H1 (cell line): ENCODE measurements at regions not wholly inside any gene's neighbourhood (a gene's known extent, or its start where the extent isn't known, plus 50 kb on each side); places are given as distances from the start of the nearest gene placed in this dataset.
A peak's percentile ranks its signal among the peaks of the same experiment; 100 is the strongest.

Experiments used
- CTCF ChIA-PET: fragments of 300-600 bp; sonication (Branson Sonifier 250); formaldehyde crosslinking; loops from one replicate; lab custom pipeline; 2021; ENCODE audit not compliant: partially characterized antibody; lab: Charles Lee
- POLR2A ChIA-PET: fragments of 300-600 bp; sonication (Branson Sonifier 250); formaldehyde crosslinking; loops from one replicate; lab custom pipeline; 2021; ENCODE audit warnings: inconsistent platforms; ENCODE audit not compliant: partially characterized antibody; lab: Charles Lee
- DNase-seq, 2 experiments: peaks; one replicate each; pipeline versions ENCODE4 v3.0.0 to v3.0.0-alpha.2; 2010 to 2022; ENCODE audit warnings: low spot score in 2 of 2, low read depth in 1 of 2, mixed read lengths in 1 of 2
- FAIRE-seq: peaks from 2 replicates; lab custom pipeline; 2011; peaks lifted over from hg19 to GRCh38; lab: Jason Lieb, UNC
- H2AFZ ChIP-seq: 2 replicates; pipeline ENCODE4 v1.8.1; 2012; ENCODE audit warnings: low read length, inconsistent platforms
- H2AK5ac ChIP-seq: 2 replicates; pipeline ENCODE4 v1.6.1; 2013; ENCODE audit warnings: low read depth, low read length
- H2BK120ac ChIP-seq: replicated peaks from 2 replicates; pipeline ENCODE3; 2013; ENCODE audit warnings: low read depth, low read length, inconsistent platforms
- H2BK12ac ChIP-seq: 2 replicates; pipeline ENCODE4 v1.6.1; 2013; ENCODE audit warnings: low read depth, low read length
- H2BK15ac ChIP-seq: 2 replicates; pipeline ENCODE4 v1.6.1; 2013; ENCODE audit warnings: low read length
- H2BK20ac ChIP-seq: 2 replicates; pipeline ENCODE4 v1.6.1; 2013; ENCODE audit warnings: low read length
- H2BK5ac ChIP-seq: 2 replicates; pipeline ENCODE4 v1.6.1; 2013; ENCODE audit warnings: low read depth, low read length
- H3K14ac ChIP-seq: 2 replicates; pipeline ENCODE4 v1.6.1; 2013; ENCODE audit warnings: inconsistent platforms; ENCODE audit not compliant: insufficient read length
- H3K18ac ChIP-seq: 2 replicates; pipeline ENCODE4 v1.6.1; 2013; ENCODE audit warnings: low read length; ENCODE audit errors: extremely low read depth
- H3K23ac ChIP-seq: 2 replicates; pipeline ENCODE4 v1.6.1; 2013; ENCODE audit warnings: inconsistent platforms; ENCODE audit not compliant: insufficient read length
- H3K23me2 ChIP-seq: 2 replicates; pipeline ENCODE4 v1.6.1; 2013; ENCODE audit warnings: low read depth, low read length
- H3K27ac ChIP-seq: 2 replicates; pipeline ENCODE4 v1.6.1; 2011; ENCODE audit warnings: low read depth, low read length, inconsistent platforms
- H3K27me3 ChIP-seq, 4 experiments: replicated peaks in 1 of 4; 1 replicate in 1 of 4; 2 replicates in 3 of 4; pipeline versions ENCODE4 v1.6.1 to v1.8.1; 2011 to 2013; ENCODE audit warnings: low read length in 3 of 4, mild to moderate bottlenecking in 3 of 4, inconsistent platforms in 2 of 4, mixed read lengths in 2 of 4, moderate library complexity in 1 of 4; ENCODE audit not compliant: control insufficient read depth in 3 of 4, insufficient read depth in 3 of 4; ENCODE audit errors: extremely low read depth in 1 of 4
- H3K36me3 ChIP-seq, 4 experiments: 2 replicates each; pipeline versions ENCODE4 v1.6.1 to v1.8.1; 2011 to 2013; ENCODE audit warnings: mild to moderate bottlenecking in 4 of 4, low read length in 3 of 4, moderate library complexity in 2 of 4, control low read depth in 1 of 4, inconsistent platforms in 1 of 4; ENCODE audit not compliant: insufficient read depth in 4 of 4, control insufficient read depth in 2 of 4
- H3K4ac ChIP-seq: replicated peaks from 2 replicates; pipeline ENCODE3; 2013; ENCODE audit warnings: low read length, low read depth, mixed read lengths, inconsistent platforms; ENCODE audit not compliant: insufficient read length
- H3K4me1 ChIP-seq, 4 experiments: replicated peaks in 1 of 4; 1 replicate in 1 of 4; 2 replicates in 3 of 4; pipeline versions ENCODE4 v1.6.1 to v1.8.1; 2011 to 2013; ENCODE audit warnings: low read length in 3 of 4, inconsistent platforms in 2 of 4, mixed read lengths in 1 of 4; ENCODE audit not compliant: insufficient read depth in 4 of 4, control insufficient read depth in 3 of 4
- H3K4me2 ChIP-seq, 2 experiments: 2 replicates each; pipeline versions ENCODE4 v1.6.1 to v1.8.1; 2011 to 2013; ENCODE audit warnings: low read depth in 2 of 2, low read length in 2 of 2, control low read depth in 1 of 2, inconsistent platforms in 1 of 2, mild to moderate bottlenecking in 1 of 2; ENCODE audit not compliant: insufficient read depth in 1 of 2
- H3K4me3 ChIP-seq, 4 experiments: fragments of 200-600, 300-600 bp in 1 of 4; sonication (generic), shearing (Covaris generic), sonication (Bioruptor Twin) in 1 of 4; 2 replicates each; pipeline versions ENCODE4 v1.5.1 to v1.8.1; 2011 to 2016; ENCODE audit warnings: low read length in 4 of 4, low read depth in 3 of 4, control low read depth in 2 of 4, inconsistent platforms in 2 of 4, mild to moderate bottlenecking in 2 of 4, mixed read lengths in 1 of 4, moderate library complexity in 1 of 4; ENCODE audit not compliant: insufficient read depth in 2 of 4; ENCODE audit errors: extremely low read depth in 1 of 4
- H3K56ac ChIP-seq: replicated peaks from 2 replicates; pipeline ENCODE3; 2013; ENCODE audit warnings: low read depth, mild to moderate bottlenecking, mixed read lengths, low read length, inconsistent platforms; ENCODE audit not compliant: insufficient read length
- H3K79me1 ChIP-seq: 2 replicates; pipeline ENCODE4 v1.6.1; 2013; ENCODE audit warnings: low read depth, low read length, control low read depth
- H3K79me2 ChIP-seq, 2 experiments: 2 replicates each; pipeline versions ENCODE4 v1.6.1 to v1.8.1; 2012 to 2013; ENCODE audit warnings: low read length in 2 of 2, mild to moderate bottlenecking in 2 of 2, inconsistent platforms in 1 of 2; ENCODE audit not compliant: insufficient read depth in 2 of 2, control insufficient read depth in 1 of 2
- H3K9ac ChIP-seq, 4 experiments: replicated peaks in 1 of 4; 1 replicate in 1 of 4; 2 replicates in 3 of 4; pipeline versions ENCODE4 v1.6.1 to v1.8.1; 2011 to 2013; ENCODE audit warnings: low read depth in 3 of 4, low read length in 3 of 4, control low read depth in 2 of 4, mild to moderate bottlenecking in 2 of 4, moderate library complexity in 2 of 4, inconsistent platforms in 1 of 4; ENCODE audit errors: extremely low read depth in 1 of 4
- H3K9me3 ChIP-seq, 2 experiments: 2 replicates each; pipeline versions ENCODE4 v1.6.1 to v1.8.1; 2012 to 2013; ENCODE audit warnings: mild to moderate bottlenecking in 2 of 2, moderate library complexity in 2 of 2, control low read depth in 1 of 2, inconsistent platforms in 1 of 2, low read depth in 1 of 2, low read length in 1 of 2, mixed read lengths in 1 of 2; ENCODE audit not compliant: insufficient read depth in 2 of 2
- H4K20me1 ChIP-seq, 2 experiments: replicated peaks in 1 of 2; 2 replicates each; pipeline versions ENCODE3 to v1.8.1; 2011 to 2013; ENCODE audit warnings: inconsistent platforms in 2 of 2, low read length in 2 of 2, mild to moderate bottlenecking in 1 of 2; ENCODE audit not compliant: insufficient read depth in 2 of 2, control insufficient read depth in 1 of 2
- H4K5ac ChIP-seq: 2 replicates; pipeline ENCODE4 v1.6.1; 2013; ENCODE audit warnings: low read length, low read depth, mixed read lengths, inconsistent platforms; ENCODE audit not compliant: insufficient read length
- H4K8ac ChIP-seq: 2 replicates; pipeline ENCODE4 v1.8.0; 2013; ENCODE audit warnings: mild to moderate bottlenecking, moderate library complexity, low read length, inconsistent platforms; ENCODE audit not compliant: insufficient read depth; ENCODE audit errors: extremely low read depth
- H4K91ac ChIP-seq: replicated peaks from 2 replicates; pipeline ENCODE3; 2013; ENCODE audit warnings: low read length, mixed read lengths, inconsistent platforms; ENCODE audit not compliant: insufficient read length
- EP300 ChIP-seq, 2 experiments: IDR thresholded peaks; 1 replicate in 1 of 2; 2 replicates in 1 of 2; pipeline ENCODE4 v1.6.1; 2011 to 2012; ENCODE audit warnings: low read depth in 2 of 2, low read length in 2 of 2, mild to moderate bottlenecking in 2 of 2, borderline replicate concordance in 1 of 2, inconsistent platforms in 1 of 2, moderate library complexity in 1 of 2
- HDAC6 ChIP-seq: IDR thresholded peaks from one replicate; pipeline ENCODE4 v1.7.1; 2012; ENCODE audit warnings: low read depth, mild to moderate bottlenecking, inconsistent platforms, low read length, moderate library complexity
- MAFK ChIP-seq: IDR thresholded peaks from 2 replicates; pipeline ENCODE4 v1.6.1; 2012; ENCODE audit warnings: low read depth, mild to moderate bottlenecking, improper control_type of control experiment, low read length
- POLR2AphosphoS5 ChIP-seq: IDR thresholded peaks from 2 replicates; pipeline ENCODE4 v1.6.1; 2011; ENCODE audit warnings: low read depth, low read length
- POU5F1 ChIP-seq: IDR thresholded peaks from 2 replicates; pipeline ENCODE4 v1.6.1; 2011; ENCODE audit warnings: low read depth, mild to moderate bottlenecking, low read length, moderate library complexity
- WGBS, 2 experiments: shearing (Covaris generic) in 1 of 2; methylation state at CpG; one replicate each; pipeline versions ENCODE4 v1.1.6 to v1.1.7; 2013 to 2015; ENCODE audit warnings: low lambda C conversion rate in 2 of 2, mixed read lengths in 2 of 2, inconsistent platforms in 1 of 2, low coverage in 1 of 2, missing lambda C conversion rate in 1 of 2; ENCODE audit not compliant: insufficient replicate concordance in 2 of 2, insufficient coverage in 1 of 2, insufficient read length in 1 of 2; ENCODE audit errors: extremely low coverage in 1 of 2, missing lambda C conversion rate in 1 of 2; 5-methylcytosine and 5-hydroxymethylcytosine counted together
- TF ChIP-seq, protein P1 (sequence below): IDR thresholded peaks from 2 replicates; pipeline ENCODE4 v1.6.1; 2012; ENCODE audit warnings: inconsistent platforms
- TF ChIP-seq, protein P2 (sequence below): IDR thresholded peaks from 2 replicates; pipeline ENCODE4 v1.6.1; 2012; ENCODE audit warnings: low read length, inconsistent platforms
- TF ChIP-seq, protein P3 (sequence below): IDR thresholded peaks from 2 replicates; pipeline ENCODE4 v1.6.1; 2012; ENCODE audit warnings: inconsistent platforms

DNA sequence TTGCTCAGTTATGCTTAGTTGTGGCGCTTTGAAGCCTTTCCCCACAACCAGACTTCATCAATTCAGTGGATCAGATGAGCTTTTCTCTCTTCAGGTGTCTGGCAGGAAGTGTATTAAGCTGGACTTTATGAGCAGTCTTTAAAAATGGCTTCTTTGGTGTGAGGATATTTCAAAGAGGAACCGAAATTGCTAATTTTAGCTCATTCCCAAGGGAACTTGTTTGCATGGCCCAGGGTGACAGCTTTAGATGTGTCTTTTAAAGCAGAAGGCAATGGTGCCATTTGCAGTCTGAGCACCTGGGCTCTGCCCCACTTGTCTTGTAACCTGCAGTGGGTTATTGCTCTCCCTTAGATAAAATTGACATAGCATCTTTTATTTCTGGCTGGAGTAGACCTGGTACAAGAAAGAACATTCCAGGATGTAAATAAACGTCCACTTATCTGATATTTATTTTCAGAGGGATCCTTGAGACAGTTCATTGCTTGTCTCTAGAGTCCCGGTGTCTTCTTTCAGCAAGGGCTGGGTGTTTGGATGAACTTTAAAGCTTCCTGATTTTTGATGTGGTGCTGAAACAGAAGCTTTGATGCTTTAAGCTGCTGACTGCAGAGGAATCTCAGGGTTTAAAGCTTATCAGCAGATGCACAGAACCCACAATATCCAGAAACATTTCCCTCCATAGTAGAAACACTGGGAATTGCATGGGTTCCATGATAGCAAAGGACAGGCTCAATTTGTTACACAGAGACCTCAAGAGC, 241.7 kb downstream of the ADGRL2 start:
- no peaks in the 10 kb centered on the region for H3K23me2 ChIP-seq
- H3K9me3 ChIP-seq: no peaks in the 10 kb centered on the region
- no peak overlapping the region for H2BK20ac ChIP-seq
- no peaks in the 10 kb centered on the region for H3K79me2 ChIP-seq
- 91% methylated on average over 4 of the region's 4 CpGs; no CpG with 5 or more reads in 1 of the 2 experiments for WGBS, 2 experiments
- no peak overlapping the region for H3K23ac ChIP-seq
- no peak overlapping the region for H4K91ac ChIP-seq
- H2BK120ac ChIP-seq: no peak overlapping the region
- H2AFZ ChIP-seq: peak overlapping the region; percentile 84
- POLR2A ChIA-PET: no interaction called here
- no peaks in the 10 kb centered on the region for H3K36me3 ChIP-seq
- H3K4me2 ChIP-seq: no peak overlapping the region
- no peak for TF ChIP-seq HDAC6
- TF ChIP-seq, protein P1, sequence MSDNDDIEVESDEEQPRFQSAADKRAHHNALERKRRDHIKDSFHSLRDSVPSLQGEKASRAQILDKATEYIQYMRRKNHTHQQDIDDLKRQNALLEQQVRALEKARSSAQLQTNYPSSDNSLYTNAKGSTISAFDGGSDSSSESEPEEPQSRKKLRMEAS: no peak
- TF ChIP-seq MAFK: no peak
- TF ChIP-seq POLR2AphosphoS5: no peak
- TF ChIP-seq POU5F1: no peak
- no peak for TF ChIP-seq EP300 (IDR thresholded peaks at IDR 0.05; ENCODE audit: borderline replicate concordance in 1 of 2, low read depth in 2 of 2, low read length in 2 of 2)
- TF ChIP-seq, protein P2, sequence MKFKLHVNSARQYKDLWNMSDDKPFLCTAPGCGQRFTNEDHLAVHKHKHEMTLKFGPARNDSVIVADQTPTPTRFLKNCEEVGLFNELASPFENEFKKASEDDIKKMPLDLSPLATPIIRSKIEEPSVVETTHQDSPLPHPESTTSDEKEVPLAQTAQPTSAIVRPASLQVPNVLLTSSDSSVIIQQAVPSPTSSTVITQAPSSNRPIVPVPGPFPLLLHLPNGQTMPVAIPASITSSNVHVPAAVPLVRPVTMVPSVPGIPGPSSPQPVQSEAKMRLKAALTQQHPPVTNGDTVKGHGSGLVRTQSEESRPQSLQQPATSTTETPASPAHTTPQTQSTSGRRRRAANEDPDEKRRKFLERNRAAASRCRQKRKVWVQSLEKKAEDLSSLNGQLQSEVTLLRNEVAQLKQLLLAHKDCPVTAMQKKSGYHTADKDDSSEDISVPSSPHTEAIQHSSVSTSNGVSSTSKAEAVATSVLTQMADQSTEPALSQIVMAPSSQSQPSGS: no peak
- TF ChIP-seq, protein P3, sequence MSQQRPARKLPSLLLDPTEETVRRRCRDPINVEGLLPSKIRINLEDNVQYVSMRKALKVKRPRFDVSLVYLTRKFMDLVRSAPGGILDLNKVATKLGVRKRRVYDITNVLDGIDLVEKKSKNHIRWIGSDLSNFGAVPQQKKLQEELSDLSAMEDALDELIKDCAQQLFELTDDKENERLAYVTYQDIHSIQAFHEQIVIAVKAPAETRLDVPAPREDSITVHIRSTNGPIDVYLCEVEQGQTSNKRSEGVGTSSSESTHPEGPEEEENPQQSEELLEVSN: no peak
- TF ChIP-seq, all 59 proteins: peak for 0
- Histone ChIP-seq H2BK5ac (no peak overlapping the region), H2AK5ac (no peak overlapping the region), H4K5ac (no peak overlapping the region), H3K9ac (no peak overlapping the region; a peak in 1 of 7 replicates), H4K8ac (no peak overlapping the region), H3K4me3 (no peak overlapping the region), H3K27ac (no peak overlapping the region), H3K27me3 (no peaks in the 10 kb centered on the region), H3K56ac (no peak overlapping the region), H3K4ac (no peak overlapping the region), H2BK12ac (no peak overlapping the region), H3K14ac (no peak overlapping the region), H3K4me1 (no peaks in the 10 kb centered on the region), H3K18ac (no peak overlapping the region), H3K79me1 (no peaks in the 10 kb centered on the region), H4K20me1 (no peaks in the 10 kb centered on the region), H2BK15ac (no peak overlapping the region)
- FAIRE-seq (no peak), DNase-seq (no peak)
- CTCF ChIA-PET: interaction anchor here (1.1 to 1.7 kb wide), 3 partner anchors 10 to 733 kb away, joined by 3 to 5 read pairs (median 3); no protein-coding TSS in a partner anchor
